ENCODE measurements at regions not wholly inside any gene's neighbourhood (a gene's known extent, or its start where the extent isn't known, plus 50 kb on each side); places are given as distances from the start of the nearest gene placed in this dataset.

DNA sequence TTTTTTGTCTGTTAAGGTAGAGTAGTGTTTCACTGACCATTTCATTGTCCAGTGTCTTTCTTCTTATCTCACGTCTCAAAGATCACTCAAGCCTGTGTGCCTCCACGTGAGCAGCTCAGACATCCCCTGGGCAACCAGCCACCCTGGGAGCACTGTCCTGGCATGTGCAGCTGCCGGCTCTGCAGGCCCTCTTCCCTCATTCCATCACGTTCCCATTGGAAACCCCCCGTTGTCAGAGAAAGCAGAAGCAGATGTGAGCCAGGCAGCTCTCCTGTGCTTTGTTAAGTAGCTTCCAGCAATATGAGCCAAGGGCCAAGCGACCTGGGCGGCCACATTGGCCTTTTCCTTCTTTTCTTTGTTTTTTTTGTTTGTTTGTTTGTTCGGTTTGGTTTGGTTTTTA is 233.2 kb upstream of the SYNDIG1 start:
- TF ChIP-seq, protein P1, sequence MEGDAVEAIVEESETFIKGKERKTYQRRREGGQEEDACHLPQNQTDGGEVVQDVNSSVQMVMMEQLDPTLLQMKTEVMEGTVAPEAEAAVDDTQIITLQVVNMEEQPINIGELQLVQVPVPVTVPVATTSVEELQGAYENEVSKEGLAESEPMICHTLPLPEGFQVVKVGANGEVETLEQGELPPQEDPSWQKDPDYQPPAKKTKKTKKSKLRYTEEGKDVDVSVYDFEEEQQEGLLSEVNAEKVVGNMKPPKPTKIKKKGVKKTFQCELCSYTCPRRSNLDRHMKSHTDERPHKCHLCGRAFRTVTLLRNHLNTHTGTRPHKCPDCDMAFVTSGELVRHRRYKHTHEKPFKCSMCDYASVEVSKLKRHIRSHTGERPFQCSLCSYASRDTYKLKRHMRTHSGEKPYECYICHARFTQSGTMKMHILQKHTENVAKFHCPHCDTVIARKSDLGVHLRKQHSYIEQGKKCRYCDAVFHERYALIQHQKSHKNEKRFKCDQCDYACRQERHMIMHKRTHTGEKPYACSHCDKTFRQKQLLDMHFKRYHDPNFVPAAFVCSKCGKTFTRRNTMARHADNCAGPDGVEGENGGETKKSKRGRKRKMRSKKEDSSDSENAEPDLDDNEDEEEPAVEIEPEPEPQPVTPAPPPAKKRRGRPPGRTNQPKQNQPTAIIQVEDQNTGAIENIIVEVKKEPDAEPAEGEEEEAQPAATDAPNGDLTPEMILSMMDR (IDR thresholded peaks at IDR 0.05), result no peak
- TF ChIP-seq POLR2A (IDR thresholded peaks at IDR 0.05), result no peak

Data from thyroid gland (tissue), 4 donors.